ENCODE measurements at regions not wholly inside any gene's neighbourhood (a gene's known extent, or its start where the extent isn't known, plus 50 kb on each side); places are given as distances from the start of the nearest gene placed in this dataset.

- H3K27me3 Mint-ChIP-seq (ENCODE audit: unreplicated experiment), result peaks cover 2% of the 10 kb centered on the region
- H3K9me3 Mint-ChIP-seq (ENCODE audit: unreplicated experiment), result no peaks in the 10 kb centered on the region
- peaks cover 14% of the 10 kb centered on the region for H3K4me1 Mint-ChIP-seq (ENCODE audit: unreplicated experiment)
- no peaks in the 10 kb centered on the region for H3K36me3 Mint-ChIP-seq (ENCODE audit: low read depth, unreplicated experiment)
- no peak overlapping the region for H3K27ac Mint-ChIP-seq (ENCODE audit: unreplicated experiment)
- H3K4me3 Mint-ChIP-seq (ENCODE audit: unreplicated experiment), result no peak overlapping the region
- no peak for DNase-seq (ENCODE audit: low spot score)
- no peak for TF ChIP-seq CTCF (IDR thresholded peaks at IDR 0.05; ENCODE audit: unreplicated experiment)
Observed at GRCh38 chr14:97641827-97642226, 844.6 kb downstream of the VRK1 start.

GRCh38 chr14:97642631-97643030 is 845.4 kb downstream of the VRK1 start:
- DNase-seq (ENCODE audit: low spot score), result no peak
- Mint-ChIP-seq H3K4me1 (ENCODE audit: unreplicated experiment) (peaks cover 10% of the 10 kb centered on the region), H3K27ac (ENCODE audit: unreplicated experiment) (no peak overlapping the region), H3K4me3 (ENCODE audit: unreplicated experiment) (no peak overlapping the region), H3K9me3 (ENCODE audit: unreplicated experiment) (no peaks in the 10 kb centered on the region), H3K36me3 (ENCODE audit: low read depth, unreplicated experiment) (no peaks in the 10 kb centered on the region), H3K27me3 (ENCODE audit: unreplicated experiment) (peaks cover 2% of the 10 kb centered on the region)
- TF ChIP-seq CTCF (IDR thresholded peaks at IDR 0.05; ENCODE audit: unreplicated experiment), result no peak

- no peak overlapping the region for H3K27ac Mint-ChIP-seq (ENCODE audit: unreplicated experiment)
- H3K4me3 Mint-ChIP-seq (ENCODE audit: unreplicated experiment), result no peak overlapping the region
- H3K27me3 Mint-ChIP-seq (ENCODE audit: unreplicated experiment), result peaks cover 2% of the 10 kb centered on the region
- peaks cover 4% of the 10 kb centered on the region for H3K4me1 Mint-ChIP-seq (ENCODE audit: unreplicated experiment)
- H3K9me3 Mint-ChIP-seq (ENCODE audit: unreplicated experiment), result no peaks in the 10 kb centered on the region
- no peak for DNase-seq (ENCODE audit: low spot score)
- no peaks in the 10 kb centered on the region for H3K36me3 Mint-ChIP-seq (ENCODE audit: low read depth, unreplicated experiment)
- TF ChIP-seq CTCF (IDR thresholded peaks at IDR 0.05; ENCODE audit: unreplicated experiment), result no peak
Observed at GRCh38 chr14:97644365-97644764, 847.2 kb downstream of the VRK1 start.

- no peaks in the 10 kb centered on the region for H3K36me3 Mint-ChIP-seq (ENCODE audit: low read depth, unreplicated experiment)
- no peaks in the 10 kb centered on the region for H3K9me3 Mint-ChIP-seq (ENCODE audit: unreplicated experiment)
- H3K27ac Mint-ChIP-seq (ENCODE audit: unreplicated experiment), result no peak overlapping the region
- H3K27me3 Mint-ChIP-seq (ENCODE audit: unreplicated experiment), result no peaks in the 10 kb centered on the region
- H3K4me1 Mint-ChIP-seq (ENCODE audit: unreplicated experiment), result no peaks in the 10 kb centered on the region
- DNase-seq (ENCODE audit: low spot score), result no peak
- no peak overlapping the region for H3K4me3 Mint-ChIP-seq (ENCODE audit: unreplicated experiment)
- TF ChIP-seq CTCF (IDR thresholded peaks at IDR 0.05; ENCODE audit: unreplicated experiment), result no peak
Observed at GRCh38 chr14:97649752-97650151, 852.6 kb downstream of the VRK1 start.

GRCh38 chr14:97655169-97655948 is 858.2 kb downstream of the VRK1 start:
- no peak overlapping the region for H3K4me3 Mint-ChIP-seq (ENCODE audit: unreplicated experiment)
- H3K27me3 Mint-ChIP-seq (ENCODE audit: unreplicated experiment), result peaks cover 4% of the 10 kb centered on the region
- no peaks in the 10 kb centered on the region for H3K36me3 Mint-ChIP-seq (ENCODE audit: low read depth, unreplicated experiment)
- TF ChIP-seq CTCF (IDR thresholded peaks at IDR 0.05; ENCODE audit: unreplicated experiment), result no peak
- H3K4me1 Mint-ChIP-seq (ENCODE audit: unreplicated experiment), result no peaks in the 10 kb centered on the region
- no peak overlapping the region for H3K27ac Mint-ChIP-seq (ENCODE audit: unreplicated experiment)
- H3K9me3 Mint-ChIP-seq (ENCODE audit: unreplicated experiment), result no peaks in the 10 kb centered on the region
- no peak for DNase-seq (ENCODE audit: low spot score)
